Breast epithelium (tissue), 4 donors: ENCODE measurements at regions not wholly inside any gene's neighbourhood (a gene's known extent, or its start where the extent isn't known, plus 50 kb on each side); places are given as distances from the start of the nearest gene placed in this dataset.

Experiments
- DNase-seq, 2 donors: peaks; one replicate each; pipeline ENCODE4 v3.0.0-alpha.2; 2019; ENCODE audit warnings: low spot score in 2 of 2
- H3K27ac ChIP-seq, 2 donors: fragments of 200-600 bp; sonication (generic) in 1 of 2; one replicate each; pipeline ENCODE4 v1.5.1; 2016 to 2019; ENCODE audit warnings: mild to moderate bottlenecking in 1 of 2
- H3K27me3 ChIP-seq, 2 donors: fragments of 200-600 bp; sonication (generic) in 1 of 2; one replicate each; pipeline versions ENCODE4 v1.5.1 to v1.6.0; 2017 to 2019; ENCODE audit warnings: control low read depth in 1 of 2, mild to moderate bottlenecking in 1 of 2
- H3K36me3 ChIP-seq: fragments of 200-600 bp; one replicate; pipeline ENCODE4 v1.5.1; 2019
- H3K4me1 ChIP-seq, 2 donors: fragments of 200-600 bp; sonication (generic); one replicate each; pipeline ENCODE4 v1.5.1; 2016 to 2019; ENCODE audit warnings: control low read depth in 1 of 2
- H3K4me3 ChIP-seq, 3 donors: fragments of 200-600 bp; sonication (generic); 1 replicate in 2 of 3; 2 replicates in 1 of 3; pipeline ENCODE4 v1.5.1; 2016 to 2019; ENCODE audit warnings: mild to moderate bottlenecking in 3 of 3, moderate library complexity in 2 of 3
- H3K9me3 ChIP-seq, 2 donors: fragments of 200-600 bp; sonication (generic) in 1 of 2; one replicate each; pipeline ENCODE4 v1.5.1; 2016 to 2019; ENCODE audit warnings: control low read depth in 1 of 2
- CTCF ChIP-seq, 3 donors: fragments of 450-650 bp; IDR thresholded peaks; one replicate each; pipeline ENCODE4 v1.5.1; 2016 to 2017; ENCODE audit warnings: antibody characterized with exemption in 3 of 3, mild to moderate bottlenecking in 3 of 3, moderate library complexity in 3 of 3
- POLR2A ChIP-seq: fragments of 450-650 bp; IDR thresholded peaks from one replicate; pipeline ENCODE4 v1.6.1; 2016; ENCODE audit warnings: antibody characterized with exemption, mild to moderate bottlenecking, moderate library complexity
- POLR2AphosphoS5 ChIP-seq, 3 donors: sonication (generic); formaldehyde crosslinking; IDR thresholded peaks; one replicate each; pipeline ENCODE4 v1.6.1; 2017; ENCODE audit warnings: antibody characterized with exemption in 3 of 3
- intact Hi-C: fragments of 100-400 bp; cut with DNase I; formaldehyde crosslinking; loops from one replicate; pipeline ENCODE4 v1.15.1; 2023; ENCODE audit warnings: low total_unique reads

DNA sequence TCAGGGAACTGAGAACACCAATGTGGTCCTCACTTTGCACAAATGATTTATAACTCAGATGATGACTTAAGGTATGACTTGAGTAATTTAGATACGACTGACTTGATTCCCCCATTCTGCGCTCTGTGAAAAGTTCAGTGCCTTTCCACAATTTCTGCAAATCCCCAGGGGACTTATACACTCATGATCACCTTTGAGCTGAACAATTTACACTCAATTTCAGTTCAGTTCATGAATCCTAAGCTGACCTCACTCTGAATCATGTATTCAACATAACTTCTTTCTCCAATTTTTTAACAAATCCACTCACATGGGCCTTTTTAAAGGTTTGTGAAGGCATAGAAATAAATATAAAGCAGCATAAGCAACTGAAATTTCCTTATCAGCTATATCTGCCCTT lies 274.2 kb downstream of the FAM76B start:
- intact Hi-C loops = no loop called here
- H3K4me3 ChIP-seq = no peak overlapping the region
- no peaks in the 10 kb centered on the region for H3K27me3 ChIP-seq
- H3K27ac ChIP-seq = peak overlapping the region in 1 of 2 donors; percentile 62
- DNase-seq = no peak
- H3K9me3 ChIP-seq = no peaks in the 10 kb centered on the region
- H3K4me1 ChIP-seq = peaks cover 2 to 5% of the 10 kb centered on the region in 2 donors
- H3K36me3 ChIP-seq = no peaks in the 10 kb centered on the region
- TF ChIP-seq POLR2AphosphoS5 (IDR thresholded peaks at IDR 0.05) (no peak), POLR2A (no peak), CTCF (IDR thresholded peaks at IDR 0.05) (no peak)

DNA sequence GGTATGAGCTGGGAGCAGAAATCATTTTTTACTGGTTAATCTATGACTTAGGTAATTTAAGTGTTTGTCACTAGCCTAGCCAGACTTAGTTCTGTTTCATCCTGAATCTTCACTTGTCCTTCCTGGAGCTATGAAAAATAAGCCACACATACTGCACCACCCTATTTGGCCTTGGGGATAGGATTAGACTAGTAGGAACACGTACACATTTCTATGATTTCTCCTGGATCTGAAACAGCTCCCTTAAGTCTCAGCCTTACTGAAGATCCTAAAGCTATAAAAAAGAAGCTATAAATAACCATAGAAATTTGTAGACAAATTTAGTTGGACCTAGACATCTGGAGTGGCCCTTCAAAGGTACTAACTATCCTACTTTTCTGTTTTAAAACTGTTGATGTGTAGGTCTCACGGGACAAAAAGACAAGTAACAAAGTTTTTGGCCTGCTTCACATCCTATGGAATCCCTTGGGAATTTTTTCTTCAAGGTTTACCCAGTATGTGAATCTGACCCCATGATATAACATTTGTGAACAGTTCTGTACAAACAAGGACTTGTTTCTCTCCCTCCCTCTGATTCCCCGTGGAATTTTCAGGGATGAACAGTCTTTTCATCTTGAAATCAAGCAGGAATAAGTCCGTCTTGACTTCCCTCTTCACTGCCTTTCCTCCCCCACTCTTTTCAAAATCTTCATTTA lies 275.0 kb downstream of the FAM76B start:
- no peak for DNase-seq
- Histone ChIP-seq H3K27me3 (no peaks in the 10 kb centered on the region), H3K27ac (peak overlapping the region; percentile 55 to 76), H3K36me3 (no peaks in the 10 kb centered on the region), H3K4me3 (no peak overlapping the region), H3K4me1 (peaks cover 2 to 5% of the 10 kb centered on the region in 2 donors), H3K9me3 (no peaks in the 10 kb centered on the region)
- intact Hi-C loops = no loop called here
- TF ChIP-seq POLR2AphosphoS5 (IDR thresholded peaks at IDR 0.05) (no peak), POLR2A (no peak), CTCF (IDR thresholded peaks at IDR 0.05) (no peak)

- no peaks in the 10 kb centered on the region for H3K9me3 ChIP-seq
- H3K27me3 ChIP-seq = no peaks in the 10 kb centered on the region
- H3K36me3 ChIP-seq = no peaks in the 10 kb centered on the region
- TF ChIP-seq POLR2AphosphoS5 (IDR thresholded peaks at IDR 0.05) (peak in 1 of 3 donors; percentile 10), CTCF (IDR thresholded peaks at IDR 0.05) (no peak)
- H3K27ac ChIP-seq = peak overlapping the region; percentile 71 to 85
- H3K4me3 ChIP-seq = no peak overlapping the region
- intact Hi-C loops = no loop called here
- peak in 1 of 2 donors; percentile 68 for DNase-seq
- peaks cover 2 to 5% of the 10 kb centered on the region in 2 donors for H3K4me1 ChIP-seq
Observed at GRCh38 chr11:95512682-95513081, 276.9 kb downstream of the FAM76B start.

- H3K4me3 ChIP-seq = no peak overlapping the region
- H3K4me1 ChIP-seq = peaks cover 2 to 5% of the 10 kb centered on the region in 2 donors
- no peaks in the 10 kb centered on the region for H3K9me3 ChIP-seq
- peak; percentile 9 to 81 (median 80) for TF ChIP-seq POLR2AphosphoS5 (IDR thresholded peaks at IDR 0.05)
- no peak for TF ChIP-seq CTCF (IDR thresholded peaks at IDR 0.05)
- no peak for TF ChIP-seq POLR2A
- H3K36me3 ChIP-seq = no peaks in the 10 kb centered on the region
- intact Hi-C loops = no loop called here
- H3K27me3 ChIP-seq = no peaks in the 10 kb centered on the region
- peak overlapping the region; percentile 71 to 85 for H3K27ac ChIP-seq
- DNase-seq = peak in 1 of 2 donors; percentile 52
Observed at GRCh38 chr11:95512177-95512576, 277.4 kb downstream of the FAM76B start.

DNA sequence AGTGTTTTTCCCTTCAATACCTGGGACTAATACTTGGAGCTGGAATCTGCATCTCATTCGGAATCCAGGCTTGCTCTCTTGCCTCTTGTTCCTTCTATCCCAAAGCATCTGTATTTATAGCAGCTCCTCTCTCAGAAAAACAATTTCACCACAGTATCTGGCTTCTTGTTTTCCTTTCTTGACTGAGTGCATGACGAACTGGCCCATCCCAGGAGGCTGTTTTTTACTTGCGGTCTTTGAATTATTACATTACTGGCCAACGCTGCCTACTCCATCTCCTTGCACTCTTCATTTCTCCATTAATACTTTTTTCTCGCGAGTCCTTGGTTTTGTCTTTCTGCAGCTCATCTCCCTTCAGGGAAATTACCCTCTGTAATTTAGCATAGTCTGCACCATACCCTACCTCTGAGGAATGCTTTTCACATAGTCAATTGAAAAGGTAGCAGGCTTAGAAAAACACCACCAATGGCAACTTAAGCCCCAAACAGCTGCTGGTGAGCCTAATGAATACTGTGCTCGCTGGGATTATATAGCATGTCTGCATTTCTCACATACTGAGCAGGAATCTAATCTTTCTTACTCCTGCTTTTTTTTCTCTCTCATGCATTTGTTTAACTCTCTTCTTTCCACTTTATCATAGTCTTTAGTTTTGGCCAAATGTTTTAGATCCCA lies 277.4 kb upstream of the SESN3 start:
- no peak for TF ChIP-seq POLR2A
- no peak for TF ChIP-seq CTCF (IDR thresholded peaks at IDR 0.05)
- TF ChIP-seq POLR2AphosphoS5 (IDR thresholded peaks at IDR 0.05) = no peak
- H3K9me3 ChIP-seq = no peaks in the 10 kb centered on the region
- no peaks in the 10 kb centered on the region for H3K36me3 ChIP-seq
- H3K4me3 ChIP-seq = no peak overlapping the region
- H3K4me1 ChIP-seq = peaks cover under 1 to 5% of the 10 kb centered on the region in 2 donors
- no peak for DNase-seq
- intact Hi-C loops = no loop called here
- H3K27ac ChIP-seq = peak overlapping the region in 1 of 2 donors; percentile 64
- no peaks in the 10 kb centered on the region for H3K27me3 ChIP-seq
